ENCODE measurements at regions not wholly inside any gene's neighbourhood (a gene's known extent, or its start where the extent isn't known, plus 50 kb on each side); places are given as distances from the start of the nearest gene placed in this dataset.

- Histone ChIP-seq H3K4me1 (no peaks in the 10 kb centered on the region), H3K9me3 (no peaks in the 10 kb centered on the region), H3K27ac (no peak overlapping the region), H3K36me3 (replicated peaks in 1 of 2; ENCODE audit: insufficient read depth in 1 of 2, low read depth in 2 of 2) (no peaks in the 10 kb centered on the region), H3K4me3 (no peak overlapping the region), H3K27me3 (no peaks in the 10 kb centered on the region)
- TF ChIP-seq POLR2A (IDR thresholded peaks at IDR 0.05) (no peak), CTCF (IDR thresholded peaks at IDR 0.05) (no peak)
- no peak for ATAC-seq
- no peak for DNase-seq
- intact Hi-C loops (cut with DNase I): no loop called here
- WGBS, 2 donors: 24 to 37% methylated on average over 1 of the region's 1 CpG
Observed at GRCh38 chr4:144267084-144267483, 126.6 kb upstream of the GYPA start.

GRCh38 chr4:144280688-144281087 is 140.2 kb upstream of the GYPA start:
- Histone ChIP-seq H3K36me3 (replicated peaks in 1 of 2; ENCODE audit: insufficient read depth in 1 of 2, low read depth in 2 of 2) (no peaks in the 10 kb centered on the region), H3K4me3 (no peak overlapping the region), H3K9me3 (no peaks in the 10 kb centered on the region), H3K27me3 (no peaks in the 10 kb centered on the region), H3K27ac (no peak overlapping the region), H3K4me1 (no peaks in the 10 kb centered on the region)
- TF ChIP-seq POLR2A (IDR thresholded peaks at IDR 0.05): no peak
- no peak for TF ChIP-seq CTCF (IDR thresholded peaks at IDR 0.05)
- ATAC-seq (no peak), DNase-seq (no peak)
- intact Hi-C loops (cut with DNase I): no loop called here

- intact Hi-C loops (cut with DNase I): no loop called here
- no peaks in the 10 kb centered on the region for H3K36me3 ChIP-seq (replicated peaks in 1 of 2; ENCODE audit: insufficient read depth in 1 of 2, low read depth in 2 of 2)
- no peaks in the 10 kb centered on the region for H3K4me1 ChIP-seq
- no peak for TF ChIP-seq CTCF (IDR thresholded peaks at IDR 0.05)
- no peak for TF ChIP-seq POLR2A (IDR thresholded peaks at IDR 0.05)
- H3K4me3 ChIP-seq: no peak overlapping the region
- 21 to 27% methylated on average over 6 of the region's 6 CpGs for WGBS, 2 donors
- no peaks in the 10 kb centered on the region for H3K9me3 ChIP-seq
- H3K27ac ChIP-seq: no peak overlapping the region
- DNase-seq (no peak), ATAC-seq (no peak)
- no peaks in the 10 kb centered on the region for H3K27me3 ChIP-seq
Observed at GRCh38 chr4:144283526-144283925, 143.0 kb upstream of the GYPA start.

GRCh38 chr4:144284026-144284425 is 143.5 kb upstream of the GYPA start:
- H3K4me1 ChIP-seq: no peaks in the 10 kb centered on the region
- no peaks in the 10 kb centered on the region for H3K27me3 ChIP-seq
- no peak for DNase-seq
- ATAC-seq: no peak
- H3K4me3 ChIP-seq: no peak overlapping the region
- TF ChIP-seq POLR2A (IDR thresholded peaks at IDR 0.05): no peak
- no peak for TF ChIP-seq CTCF (IDR thresholded peaks at IDR 0.05)
- H3K9me3 ChIP-seq: no peaks in the 10 kb centered on the region
- intact Hi-C loops (cut with DNase I): no loop called here
- H3K27ac ChIP-seq: no peak overlapping the region
- H3K36me3 ChIP-seq (replicated peaks in 1 of 2; ENCODE audit: insufficient read depth in 1 of 2, low read depth in 2 of 2): no peaks in the 10 kb centered on the region

- WGBS, 2 donors: 72% methylated on average over 6 of the region's 6 CpGs
- TF ChIP-seq POLR2A (IDR thresholded peaks at IDR 0.05): no peak
- TF ChIP-seq CTCF (IDR thresholded peaks at IDR 0.05): no peak
- Histone ChIP-seq H3K4me1 (no peaks in the 10 kb centered on the region), H3K9me3 (no peaks in the 10 kb centered on the region), H3K4me3 (no peak overlapping the region), H3K27me3 (no peaks in the 10 kb centered on the region), H3K36me3 (replicated peaks in 1 of 2; ENCODE audit: insufficient read depth in 1 of 2, low read depth in 2 of 2) (no peaks in the 10 kb centered on the region), H3K27ac (no peak overlapping the region)
- ATAC-seq (no peak), DNase-seq (no peak)
- intact Hi-C loops (cut with DNase I): no loop called here
Observed at GRCh38 chr4:144288011-144288903, 147.7 kb upstream of the GYPA start.

Measured in body of pancreas (tissue), 4 donors.